22Rv1 (cell line): ENCODE measurements at regions not wholly inside any gene's neighbourhood (a gene's known extent, or its start where the extent isn't known, plus 50 kb on each side); places are given as distances from the start of the nearest gene placed in this dataset.

Source experiments
- H3K27ac ChIP-seq: fragments of 450-650 bp; 2 replicates; pipeline ENCODE4 v1.5.1; 2017
- CTCF ChIP-seq: fragments of 450-650 bp; IDR thresholded peaks from 2 replicates; pipeline ENCODE4 v1.5.1; 2017; ENCODE audit warnings: mild to moderate bottlenecking
- ZFX ChIP-seq: fragments of 450-650 bp; IDR thresholded peaks from 2 replicates; pipeline ENCODE4 v1.6.1; 2017; ENCODE audit warnings: antibody characterized with exemption, borderline replicate concordance

GRCh38 chr3:78312851-78313250 is 1273.0 kb downstream of the ROBO2 start:
- no peak overlapping the region for H3K27ac ChIP-seq
- TF ChIP-seq ZFX (no peak), CTCF (no peak)

GRCh38 chr3:78313332-78313731 is 1273.4 kb downstream of the ROBO2 start:
- no peak overlapping the region for H3K27ac ChIP-seq
- TF ChIP-seq CTCF, result no peak
- no peak for TF ChIP-seq ZFX

GRCh38 chr3:78314327-78314726 is 1274.4 kb downstream of the ROBO2 start:
- H3K27ac ChIP-seq, result no peak overlapping the region
- TF ChIP-seq CTCF (no peak), ZFX (no peak)

- TF ChIP-seq ZFX (no peak), CTCF (no peak)
- no peak overlapping the region for H3K27ac ChIP-seq
Observed at GRCh38 chr3:78317774-78318173, 1277.9 kb downstream of the ROBO2 start.

GRCh38 chr3:78322780-78323179 is 1282.9 kb downstream of the ROBO2 start:
- no peak overlapping the region for H3K27ac ChIP-seq
- TF ChIP-seq ZFX (no peak), CTCF (no peak)

- no peak overlapping the region for H3K27ac ChIP-seq
Observed at GRCh38 chr3:78337801-78338211, 1297.9 kb downstream of the ROBO2 start.

GRCh38 chr3:78338405-78338804 is 1298.5 kb downstream of the ROBO2 start:
- H3K27ac ChIP-seq, result no peak overlapping the region

More at GRCh38 chr3:78337801-78338211, 1297.9 kb downstream of the ROBO2 start:
- TF ChIP-seq ZFX (no peak), CTCF (no peak)

More at GRCh38 chr3:78338405-78338804, 1298.5 kb downstream of the ROBO2 start:
- TF ChIP-seq CTCF, result no peak
- TF ChIP-seq ZFX, result no peak
